ENCODE measurements at regions not wholly inside any gene's neighbourhood (a gene's known extent, or its start where the extent isn't known, plus 50 kb on each side); places are given as distances from the start of the nearest gene placed in this dataset.

DNA sequence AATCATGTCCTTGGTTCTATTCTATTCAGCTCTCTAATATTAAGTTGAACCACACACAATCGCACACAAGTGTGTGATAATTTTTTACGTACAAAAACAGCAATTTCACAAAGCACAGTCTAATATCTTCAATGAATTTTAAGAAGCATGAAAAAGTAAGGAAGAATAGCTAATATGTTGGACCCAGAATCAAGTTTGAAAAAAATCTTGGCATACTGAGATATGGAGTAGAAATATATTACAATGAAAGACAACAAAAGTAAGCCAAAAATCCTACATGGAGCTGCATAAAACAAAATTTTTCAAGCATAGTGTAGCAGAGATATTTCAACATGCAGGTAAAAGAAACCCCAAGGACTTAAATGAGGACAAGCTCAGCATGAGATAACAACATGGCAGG, 219.1 kb upstream of the RND3 start:
- TF ChIP-seq, protein P1, sequence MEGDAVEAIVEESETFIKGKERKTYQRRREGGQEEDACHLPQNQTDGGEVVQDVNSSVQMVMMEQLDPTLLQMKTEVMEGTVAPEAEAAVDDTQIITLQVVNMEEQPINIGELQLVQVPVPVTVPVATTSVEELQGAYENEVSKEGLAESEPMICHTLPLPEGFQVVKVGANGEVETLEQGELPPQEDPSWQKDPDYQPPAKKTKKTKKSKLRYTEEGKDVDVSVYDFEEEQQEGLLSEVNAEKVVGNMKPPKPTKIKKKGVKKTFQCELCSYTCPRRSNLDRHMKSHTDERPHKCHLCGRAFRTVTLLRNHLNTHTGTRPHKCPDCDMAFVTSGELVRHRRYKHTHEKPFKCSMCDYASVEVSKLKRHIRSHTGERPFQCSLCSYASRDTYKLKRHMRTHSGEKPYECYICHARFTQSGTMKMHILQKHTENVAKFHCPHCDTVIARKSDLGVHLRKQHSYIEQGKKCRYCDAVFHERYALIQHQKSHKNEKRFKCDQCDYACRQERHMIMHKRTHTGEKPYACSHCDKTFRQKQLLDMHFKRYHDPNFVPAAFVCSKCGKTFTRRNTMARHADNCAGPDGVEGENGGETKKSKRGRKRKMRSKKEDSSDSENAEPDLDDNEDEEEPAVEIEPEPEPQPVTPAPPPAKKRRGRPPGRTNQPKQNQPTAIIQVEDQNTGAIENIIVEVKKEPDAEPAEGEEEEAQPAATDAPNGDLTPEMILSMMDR (IDR thresholded peaks at IDR 0.05; ENCODE audit: low read depth, low read length, poor library complexity, severe bottlenecking), result no peak
- TF ChIP-seq EZH2phosphoT487 (IDR thresholded peaks at IDR 0.05; ENCODE audit: borderline replicate concordance, low read length), result no peak

Data from DOHH2 (cell line).